NOMO-1 treated with dmso at 0.1 percent for 144 hours (cell line): ENCODE measurements at regions not wholly inside any gene's neighbourhood (a gene's known extent, or its start where the extent isn't known, plus 50 kb on each side); places are given as distances from the start of the nearest gene placed in this dataset.

ENCODE experiments used
- DNase-seq: peaks from one replicate; lab custom pipeline; 2025; ENCODE audit not compliant: unreplicated experiment; lab: John Stamatoyannopoulos, UW

- no peak for DNase-seq
These were observed 625.4 kb downstream of the PTPRC start for GRCh38 chr1:199264283-199264682.

- DNase-seq: no peak
These were observed 626.1 kb downstream of the PTPRC start for GRCh38 chr1:199264911-199265310.

- no peak for DNase-seq
These were observed 626.5 kb downstream of the PTPRC start for GRCh38 chr1:199265319-199265718.

- no peak for DNase-seq
These were observed 630.4 kb downstream of the PTPRC start for GRCh38 chr1:199269241-199269640.

- DNase-seq: no peak
These were observed 633.3 kb downstream of the PTPRC start for GRCh38 chr1:199272139-199272544.

- DNase-seq: no peak
These were observed 633.8 kb downstream of the PTPRC start for GRCh38 chr1:199272628-199273086.

GRCh38 chr1:199273837-199274379 is 635.1 kb downstream of the PTPRC start:
- no peak for DNase-seq

GRCh38 chr1:199279067-199279466 is 640.2 kb downstream of the PTPRC start:
- peak; percentile 20 for DNase-seq

GRCh38 chr1:199279872-199280645 is 641.2 kb downstream of the PTPRC start:
- no peak for DNase-seq

GRCh38 chr1:199282751-199283305 is 644.0 kb downstream of the PTPRC start:
- no peak for DNase-seq

- DNase-seq: no peak
These were observed 645.0 kb downstream of the PTPRC start for GRCh38 chr1:199283794-199284193.

GRCh38 chr1:199287206-199287605 is 648.4 kb downstream of the PTPRC start:
- no peak for DNase-seq

GRCh38 chr1:199287647-199288046 is 648.8 kb downstream of the PTPRC start:
- DNase-seq: no peak

GRCh38 chr1:199290186-199290585 is 651.3 kb downstream of the PTPRC start:
- no peak for DNase-seq

- no peak for DNase-seq
These were observed 652.3 kb downstream of the PTPRC start for GRCh38 chr1:199291022-199291740.

GRCh38 chr1:199292896-199293295 is 654.1 kb downstream of the PTPRC start:
- DNase-seq: no peak

- DNase-seq: no peak
These were observed 656.3 kb downstream of the PTPRC start for GRCh38 chr1:199295107-199295506.

GRCh38 chr1:199297174-199297573 is 658.3 kb downstream of the PTPRC start:
- DNase-seq: no peak

- no peak for DNase-seq
These were observed 659.0 kb downstream of the PTPRC start for GRCh38 chr1:199297887-199298286.

GRCh38 chr1:199298825-199299224 is 660.0 kb downstream of the PTPRC start:
- DNase-seq: no peak

GRCh38 chr1:199301472-199302217 is 662.8 kb downstream of the PTPRC start:
- no peak for DNase-seq
